ENCODE measurements at regions not wholly inside any gene's neighbourhood (a gene's known extent, or its start where the extent isn't known, plus 50 kb on each side); places are given as distances from the start of the nearest gene placed in this dataset.

GRCh38 chr6:78484198-78485064 lies 382.9 kb upstream of the IRAK1BP1 start:
- no peak for TF ChIP-seq CTCF (IDR thresholded peaks at IDR 0.05)
- no peak for TF ChIP-seq POLR2A (IDR thresholded peaks at IDR 0.05)
